ENCODE measurements at regions not wholly inside any gene's neighbourhood (a gene's known extent, or its start where the extent isn't known, plus 50 kb on each side); places are given as distances from the start of the nearest gene placed in this dataset.

GRCh38 chr18:45522371-45522770 is 92.9 kb upstream of the SLC14A2 start:
- no peaks in the 10 kb centered on the region for H3K36me3 ChIP-seq (ENCODE audit: insufficient read depth, low read length, poor library complexity, severe bottlenecking)
- no peaks in the 10 kb centered on the region for H3K4me1 ChIP-seq (ENCODE audit: insufficient read depth, low read length, poor library complexity, severe bottlenecking)
- CTCF ChIA-PET: no interaction called here
- no TSS peak for BruUV-seq (replicated peaks)
- no peak overlapping the region for H3K27ac ChIP-seq (ENCODE audit: low read depth, low read length, poor library complexity, severe bottlenecking)
- DNase-seq (ENCODE audit: low spot score): no peak
- no peaks in the 10 kb centered on the region for H3K9me3 ChIP-seq (ENCODE audit: low read depth, low read length, poor library complexity, severe bottlenecking)
- no peak overlapping the region for H3K4me3 ChIP-seq (ENCODE audit: low read depth, low read length, poor library complexity, severe bottlenecking)
- intact Hi-C loops (cut with micrococcal nuclease; ENCODE audit: unreplicated experiment): no loop called here
- POLR2A ChIA-PET (ENCODE audit: low non-redundant PET): no interaction called here
- TF ChIP-seq EZH2 (IDR thresholded peaks at IDR 0.05; ENCODE audit: borderline replicate concordance, low read depth, low read length, poor library complexity, severe bottlenecking): no peak
- TF ChIP-seq CTCF (conservative IDR thresholded peaks at IDR 0.05; ENCODE audit: low read depth, low read length): no peak
- no peaks in the 10 kb centered on the region for H3K27me3 ChIP-seq (replicated peaks; ENCODE audit: insufficient read depth, low read depth, low read length, poor library complexity)

DNA sequence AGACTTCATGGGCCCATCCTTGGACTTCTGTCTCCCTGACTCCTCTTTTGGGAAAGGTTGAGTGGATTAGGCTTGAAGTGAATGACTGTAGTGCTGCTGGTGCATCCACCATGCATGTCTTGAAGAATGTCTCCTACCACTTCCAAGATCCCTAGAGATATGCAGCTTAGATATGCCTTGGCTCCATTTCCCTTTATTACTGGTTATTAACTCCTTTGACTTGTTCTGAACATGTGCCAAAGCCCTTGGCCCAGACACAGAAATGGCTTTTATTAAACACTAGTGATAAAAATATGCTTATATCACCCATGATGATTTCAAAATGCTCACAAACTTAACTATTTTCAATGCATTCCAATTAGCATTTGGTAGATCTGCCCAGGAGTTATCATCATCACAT is 90.0 kb upstream of the SLC14A2 start:
- H3K27ac ChIP-seq (ENCODE audit: low read depth, low read length, poor library complexity, severe bottlenecking): no peak overlapping the region
- no peak overlapping the region for H3K4me3 ChIP-seq (ENCODE audit: low read depth, low read length, poor library complexity, severe bottlenecking)
- no peak for TF ChIP-seq EZH2 (IDR thresholded peaks at IDR 0.05; ENCODE audit: borderline replicate concordance, low read depth, low read length, poor library complexity, severe bottlenecking)
- no peak for DNase-seq (ENCODE audit: low spot score)
- ChIA-PET CTCF (no interaction called here), POLR2A (ENCODE audit: low non-redundant PET) (no interaction called here)
- BruUV-seq (replicated peaks): no TSS peak
- no peaks in the 10 kb centered on the region for H3K9me3 ChIP-seq (ENCODE audit: low read depth, low read length, poor library complexity, severe bottlenecking)
- intact Hi-C loops (cut with micrococcal nuclease; ENCODE audit: unreplicated experiment): no loop called here
- H3K27me3 ChIP-seq (replicated peaks; ENCODE audit: insufficient read depth, low read depth, low read length, poor library complexity): no peaks in the 10 kb centered on the region
- no peaks in the 10 kb centered on the region for H3K36me3 ChIP-seq (ENCODE audit: insufficient read depth, low read length, poor library complexity, severe bottlenecking)
- H3K4me1 ChIP-seq (ENCODE audit: insufficient read depth, low read length, poor library complexity, severe bottlenecking): no peaks in the 10 kb centered on the region

- intact Hi-C loops (cut with micrococcal nuclease; ENCODE audit: unreplicated experiment): no loop called here
- H3K36me3 ChIP-seq (ENCODE audit: insufficient read depth, low read length, poor library complexity, severe bottlenecking): no peaks in the 10 kb centered on the region
- TF ChIP-seq EZH2 (IDR thresholded peaks at IDR 0.05; ENCODE audit: borderline replicate concordance, low read depth, low read length, poor library complexity, severe bottlenecking) (no peak), CTCF (conservative IDR thresholded peaks at IDR 0.05; ENCODE audit: low read depth, low read length) (no peak)
- no TSS peak for BruUV-seq (replicated peaks)
- no peaks in the 10 kb centered on the region for H3K27me3 ChIP-seq (replicated peaks; ENCODE audit: insufficient read depth, low read depth, low read length, poor library complexity)
- no peak for DNase-seq (ENCODE audit: low spot score)
- no peaks in the 10 kb centered on the region for H3K9me3 ChIP-seq (ENCODE audit: low read depth, low read length, poor library complexity, severe bottlenecking)
- POLR2A ChIA-PET (ENCODE audit: low non-redundant PET): no interaction called here
- no peak overlapping the region for H3K27ac ChIP-seq (ENCODE audit: low read depth, low read length, poor library complexity, severe bottlenecking)
- H3K4me1 ChIP-seq (ENCODE audit: insufficient read depth, low read length, poor library complexity, severe bottlenecking): no peaks in the 10 kb centered on the region
- CTCF ChIA-PET: no interaction called here
- H3K4me3 ChIP-seq (ENCODE audit: low read depth, low read length, poor library complexity, severe bottlenecking): no peak overlapping the region
Observed at GRCh38 chr18:45526114-45526841, 89.0 kb upstream of the SLC14A2 start.

- no peak overlapping the region for H3K27ac ChIP-seq (ENCODE audit: low read depth, low read length, poor library complexity, severe bottlenecking)
- no peak overlapping the region for H3K4me3 ChIP-seq (ENCODE audit: low read depth, low read length, poor library complexity, severe bottlenecking)
- H3K36me3 ChIP-seq (ENCODE audit: insufficient read depth, low read length, poor library complexity, severe bottlenecking): no peaks in the 10 kb centered on the region
- TF ChIP-seq CTCF (conservative IDR thresholded peaks at IDR 0.05; ENCODE audit: low read depth, low read length): no peak
- TF ChIP-seq EZH2 (IDR thresholded peaks at IDR 0.05; ENCODE audit: borderline replicate concordance, low read depth, low read length, poor library complexity, severe bottlenecking): no peak
- intact Hi-C loops (cut with micrococcal nuclease; ENCODE audit: unreplicated experiment): no loop called here
- POLR2A ChIA-PET (ENCODE audit: low non-redundant PET): no interaction called here
- no peaks in the 10 kb centered on the region for H3K9me3 ChIP-seq (ENCODE audit: low read depth, low read length, poor library complexity, severe bottlenecking)
- H3K4me1 ChIP-seq (ENCODE audit: insufficient read depth, low read length, poor library complexity, severe bottlenecking): no peaks in the 10 kb centered on the region
- DNase-seq (ENCODE audit: low spot score): no peak
- CTCF ChIA-PET: no interaction called here
- BruUV-seq (replicated peaks): no TSS peak
- H3K27me3 ChIP-seq (replicated peaks; ENCODE audit: insufficient read depth, low read depth, low read length, poor library complexity): no peaks in the 10 kb centered on the region
Observed at GRCh38 chr18:45527891-45528290, 87.4 kb upstream of the SLC14A2 start.

Data from A673 (cell line).